AG04450 (cell line): ENCODE measurements at regions not wholly inside any gene's neighbourhood (a gene's known extent, or its start where the extent isn't known, plus 50 kb on each side); places are given as distances from the start of the nearest gene placed in this dataset.
A peak's percentile ranks its signal among the peaks of the same experiment; 100 is the strongest.

Experiments used
- CTCF ChIA-PET: fragments of 300-600, 350-600 bp; formaldehyde crosslinking; extraction: SDS; loops from one replicate; lab custom pipeline; 2022; ENCODE audit warnings: antibody characterized with exemption, inconsistent platforms; lab: Charles Lee
- POLR2A ChIA-PET: fragments of 350-600 bp; formaldehyde crosslinking; extraction: SDS; loops from one replicate; lab custom pipeline; 2021; ENCODE audit warnings: antibody characterized with exemption, inconsistent platforms; lab: Yijun Ruan, JAX
- DNase-seq: peaks from one replicate; pipeline ENCODE4 v3.0.0-alpha.2; 2011; ENCODE audit warnings: low read depth, low spot score
- H3K27ac ChIP-seq: one replicate; pipeline ENCODE4 v1.5.1; 2012; ENCODE audit warnings: low read depth, low read length, control low read depth
- H3K27me3 ChIP-seq: one replicate; pipeline ENCODE4 v1.6.0; 2012; ENCODE audit warnings: low read length; ENCODE audit not compliant: control insufficient read depth, insufficient read depth
- H3K4me3 ChIP-seq: 2 replicates; pipeline ENCODE4 v1.5.1; 2011; ENCODE audit warnings: mild to moderate bottlenecking, low read depth, low read length, control low read depth
- H3K9me3 ChIP-seq: 2 replicates; pipeline ENCODE4 v1.5.1; 2012; ENCODE audit warnings: low read length; ENCODE audit not compliant: control insufficient read depth, insufficient read depth
- CTCF ChIP-seq: IDR thresholded peaks from 2 replicates; pipeline ENCODE4 v1.5.1; 2011; ENCODE audit warnings: low read depth, low read length, control low read depth, inconsistent platforms

GRCh38 chr14:100484531-100485267 lies 102.5 kb downstream of the BEGAIN start:
- Histone ChIP-seq H3K27ac (no peak overlapping the region), H3K4me3 (no peak overlapping the region), H3K9me3 (no peaks in the 10 kb centered on the region), H3K27me3 (no peaks in the 10 kb centered on the region)
- no peak for TF ChIP-seq CTCF
- DNase-seq: no peak
- ChIA-PET POLR2A (no interaction called here), CTCF (no interaction called here)

- Histone ChIP-seq H3K4me3 (no peak overlapping the region), H3K27me3 (no peaks in the 10 kb centered on the region), H3K27ac (no peak overlapping the region), H3K9me3 (no peaks in the 10 kb centered on the region)
- ChIA-PET POLR2A (no interaction called here), CTCF (interaction anchor here (0.9 kb wide), 1 partner anchor 160 kb away, joined by 3 read pairs; no protein-coding TSS in a partner anchor)
- DNase-seq: peak; percentile 48
- TF ChIP-seq CTCF: no peak
These were observed 101.0 kb downstream of the BEGAIN start for GRCh38 chr14:100486025-100486828.
